Fibroblast of mammary gland (primary cell): ENCODE measurements at regions not wholly inside any gene's neighbourhood (a gene's known extent, or its start where the extent isn't known, plus 50 kb on each side); places are given as distances from the start of the nearest gene placed in this dataset.

ENCODE experiments used
- DNase-seq: peaks from one replicate; pipeline ENCODE4 v3.0.0-alpha.2; 2010; ENCODE audit warnings: low read depth
- H3K4me3 ChIP-seq: 2 replicates; pipeline ENCODE4 v1.5.1; 2011; ENCODE audit warnings: low read depth, mild to moderate bottlenecking, low read length, moderate library complexity; ENCODE audit not compliant: control insufficient read depth
- TF ChIP-seq, protein P1 (sequence below): conservative IDR thresholded peaks from 2 replicates; pipeline ENCODE4 v1.5.1; 2011; ENCODE audit warnings: low read depth, low read length, inconsistent platforms; ENCODE audit not compliant: control insufficient read depth, insufficient read depth

- TF ChIP-seq, protein P1, sequence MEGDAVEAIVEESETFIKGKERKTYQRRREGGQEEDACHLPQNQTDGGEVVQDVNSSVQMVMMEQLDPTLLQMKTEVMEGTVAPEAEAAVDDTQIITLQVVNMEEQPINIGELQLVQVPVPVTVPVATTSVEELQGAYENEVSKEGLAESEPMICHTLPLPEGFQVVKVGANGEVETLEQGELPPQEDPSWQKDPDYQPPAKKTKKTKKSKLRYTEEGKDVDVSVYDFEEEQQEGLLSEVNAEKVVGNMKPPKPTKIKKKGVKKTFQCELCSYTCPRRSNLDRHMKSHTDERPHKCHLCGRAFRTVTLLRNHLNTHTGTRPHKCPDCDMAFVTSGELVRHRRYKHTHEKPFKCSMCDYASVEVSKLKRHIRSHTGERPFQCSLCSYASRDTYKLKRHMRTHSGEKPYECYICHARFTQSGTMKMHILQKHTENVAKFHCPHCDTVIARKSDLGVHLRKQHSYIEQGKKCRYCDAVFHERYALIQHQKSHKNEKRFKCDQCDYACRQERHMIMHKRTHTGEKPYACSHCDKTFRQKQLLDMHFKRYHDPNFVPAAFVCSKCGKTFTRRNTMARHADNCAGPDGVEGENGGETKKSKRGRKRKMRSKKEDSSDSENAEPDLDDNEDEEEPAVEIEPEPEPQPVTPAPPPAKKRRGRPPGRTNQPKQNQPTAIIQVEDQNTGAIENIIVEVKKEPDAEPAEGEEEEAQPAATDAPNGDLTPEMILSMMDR, result no peak
- no peak overlapping the region for H3K4me3 ChIP-seq
- DNase-seq, result no peak
These were observed 460.9 kb downstream of the METTL15 start for GRCh38 chr11:28569106-28569505.

GRCh38 chr11:28566339-28567089 is 458.3 kb downstream of the METTL15 start:
- H3K4me3 ChIP-seq, result peak overlapping the region; percentile 15

DNA sequence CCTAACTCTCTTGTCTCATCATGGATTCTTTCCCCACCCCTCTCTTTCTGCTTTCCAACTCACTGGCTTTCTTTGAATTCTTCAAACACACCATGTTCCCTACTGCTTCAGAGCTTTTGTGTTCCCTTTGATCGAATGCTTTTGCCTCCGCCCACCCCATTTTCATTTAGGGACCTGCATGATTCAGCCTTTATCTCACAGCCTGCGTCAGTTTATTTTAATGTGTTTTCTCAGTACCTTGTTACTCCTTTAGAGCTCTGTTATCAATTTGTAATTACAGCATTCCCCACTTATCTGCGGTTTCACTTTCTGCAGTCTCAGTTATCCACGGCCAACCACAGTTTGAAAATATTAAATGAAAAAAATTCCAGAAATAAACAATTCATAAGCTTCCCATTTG is 451.3 kb downstream of the METTL15 start:
- peak; percentile 43 for DNase-seq
- no peak overlapping the region for H3K4me3 ChIP-seq
- TF ChIP-seq, protein P1, result no peak

More at GRCh38 chr11:28566339-28567089, 458.3 kb downstream of the METTL15 start:
- TF ChIP-seq, protein P1, result no peak
- peak; percentile 98 for DNase-seq

GRCh38 chr11:28547321-28547741 is 439.1 kb downstream of the METTL15 start:
- H3K4me3 ChIP-seq, result no peak overlapping the region
- no peak for DNase-seq
- TF ChIP-seq, protein P1, result no peak

- TF ChIP-seq, protein P1, result no peak
- no peak for DNase-seq
- no peak overlapping the region for H3K4me3 ChIP-seq
These were observed 437.3 kb downstream of the METTL15 start for GRCh38 chr11:28545536-28545935.

DNA sequence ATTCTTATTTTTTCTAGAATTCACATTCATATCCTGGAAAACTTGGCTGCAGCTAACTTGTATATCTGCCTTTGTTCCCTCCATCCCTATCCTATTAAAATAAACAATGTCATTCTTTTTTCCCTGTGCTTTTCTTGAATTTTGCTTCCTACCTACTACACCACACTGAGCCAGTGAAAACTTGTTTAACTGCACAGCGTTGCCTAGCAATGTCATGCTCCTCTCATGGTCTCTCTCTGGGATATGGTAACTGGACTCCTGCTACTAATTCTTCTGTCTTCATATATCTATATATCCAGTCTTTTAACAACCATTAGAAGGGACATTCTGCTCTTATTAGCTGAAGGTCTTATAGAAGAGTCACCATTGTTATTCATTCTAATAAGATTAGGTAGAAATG is 434.4 kb downstream of the METTL15 start:
- no peak for DNase-seq
- no peak overlapping the region for H3K4me3 ChIP-seq
- TF ChIP-seq, protein P1, result no peak
